ENCODE measurements at regions not wholly inside any gene's neighbourhood (a gene's known extent, or its start where the extent isn't known, plus 50 kb on each side); places are given as distances from the start of the nearest gene placed in this dataset.

- H3K36me3 ChIP-seq = no peaks in the 10 kb centered on the region
- WGBS, 2 donors = 78 to 81% methylated on average over 13 of the region's 13 CpGs
- H3K4me3 ChIP-seq (replicated peaks in 1 of 3) = no peak overlapping the region
- intact Hi-C loops (cut with DNase I) = loop anchor here (5.0 kb wide), 1 partner anchor 58 kb away; no protein-coding TSS in a partner anchor
- peak overlapping the region in 1 of 3 donors; percentile 57 for H3K27ac ChIP-seq
- peak; percentile 23 to 27 for DNase-seq
- no peak for TF ChIP-seq CTCF (IDR thresholded peaks at IDR 0.05)
- no peak for TF ChIP-seq POLR2A (IDR thresholded peaks at IDR 0.05)
- H3K4me1 ChIP-seq = peaks cover 27 to 34% of the 10 kb centered on the region in 2 donors
- no peaks in the 10 kb centered on the region for H3K27me3 ChIP-seq
- no peaks in the 10 kb centered on the region for H3K9me3 ChIP-seq
Measured at GRCh38 chr12:116659771-116660481, 77.9 kb downstream of the SPRING1 start.

- intact Hi-C loops (cut with DNase I) = no loop called here
- Histone ChIP-seq H3K4me3 (replicated peaks in 1 of 3) (peak overlapping the region in 1 of 3 donors; percentile 15), H3K9me3 (no peaks in the 10 kb centered on the region), H3K27me3 (no peaks in the 10 kb centered on the region), H3K27ac (peak overlapping the region; percentile 82 to 88 (median 85)), H3K36me3 (no peaks in the 10 kb centered on the region), H3K4me1 (peaks cover 27 to 31% of the 10 kb centered on the region in 2 donors)
- TF ChIP-seq CTCF (IDR thresholded peaks at IDR 0.05) (no peak), POLR2A (IDR thresholded peaks at IDR 0.05) (no peak)
- WGBS, 2 donors = 29 to 36% methylated on average over 11 of the region's 11 CpGs
- DNase-seq = no peak
Measured at GRCh38 chr12:116657921-116658495, 79.9 kb downstream of the SPRING1 start.

- Histone ChIP-seq H3K36me3 (no peaks in the 10 kb centered on the region), H3K27ac (no peak overlapping the region), H3K9me3 (no peaks in the 10 kb centered on the region), H3K27me3 (no peaks in the 10 kb centered on the region), H3K4me1 (peaks cover 20 to 22% of the 10 kb centered on the region in 2 donors), H3K4me3 (replicated peaks in 1 of 3) (no peak overlapping the region)
- WGBS, 2 donors = 84 to 87% methylated on average over 5 of the region's 5 CpGs
- no peak for DNase-seq
- TF ChIP-seq POLR2A (IDR thresholded peaks at IDR 0.05) = no peak
- no peak for TF ChIP-seq CTCF (IDR thresholded peaks at IDR 0.05)
- intact Hi-C loops (cut with DNase I) = no loop called here
Measured at GRCh38 chr12:116656306-116656705, 81.6 kb downstream of the SPRING1 start.

- intact Hi-C loops (cut with DNase I) = no loop called here
- Histone ChIP-seq H3K27me3 (no peaks in the 10 kb centered on the region), H3K4me3 (replicated peaks in 1 of 3) (no peak overlapping the region), H3K36me3 (no peaks in the 10 kb centered on the region), H3K9me3 (no peaks in the 10 kb centered on the region), H3K27ac (no peak overlapping the region), H3K4me1 (peaks cover 11 to 14% of the 10 kb centered on the region in 2 donors)
- no peak for TF ChIP-seq CTCF (IDR thresholded peaks at IDR 0.05)
- no peak for TF ChIP-seq POLR2A (IDR thresholded peaks at IDR 0.05)
- 95 to 97% methylated on average over 6 of the region's 6 CpGs for WGBS, 2 donors
- no peak for DNase-seq
Measured at GRCh38 chr12:116654226-116654743, 83.6 kb downstream of the SPRING1 start.

- Histone ChIP-seq H3K27me3 (no peaks in the 10 kb centered on the region), H3K4me1 (no peaks in the 10 kb centered on the region), H3K36me3 (no peaks in the 10 kb centered on the region), H3K9me3 (no peaks in the 10 kb centered on the region), H3K4me3 (replicated peaks in 1 of 3) (no peak overlapping the region), H3K27ac (no peak overlapping the region)
- no peak for TF ChIP-seq POLR2A (IDR thresholded peaks at IDR 0.05)
- intact Hi-C loops (cut with DNase I) = no loop called here
- DNase-seq = no peak
- 76 to 88% methylated on average over 5 of the region's 5 CpGs for WGBS, 2 donors
Measured at GRCh38 chr12:116651089-116651488, 86.8 kb downstream of the SPRING1 start.

All from thyroid gland (tissue), 4 donors.